AG10803 (cell line): ENCODE measurements at regions not wholly inside any gene's neighbourhood (a gene's known extent, or its start where the extent isn't known, plus 50 kb on each side); places are given as distances from the start of the nearest gene placed in this dataset.

ENCODE experiments used
- DNase-seq: peaks from one replicate; pipeline ENCODE4 v3.0.0; 2010; ENCODE audit warnings: low read depth
- H3K4me3 ChIP-seq: 2 replicates; pipeline ENCODE4 v1.5.1; 2011; ENCODE audit warnings: mild to moderate bottlenecking, low read length, control low read depth
- TF ChIP-seq, protein P1 (sequence below): conservative IDR thresholded peaks from 2 replicates; pipeline ENCODE4 v1.5.1; 2011; ENCODE audit warnings: mild to moderate bottlenecking, low read length, control low read depth, inconsistent platforms

DNA sequence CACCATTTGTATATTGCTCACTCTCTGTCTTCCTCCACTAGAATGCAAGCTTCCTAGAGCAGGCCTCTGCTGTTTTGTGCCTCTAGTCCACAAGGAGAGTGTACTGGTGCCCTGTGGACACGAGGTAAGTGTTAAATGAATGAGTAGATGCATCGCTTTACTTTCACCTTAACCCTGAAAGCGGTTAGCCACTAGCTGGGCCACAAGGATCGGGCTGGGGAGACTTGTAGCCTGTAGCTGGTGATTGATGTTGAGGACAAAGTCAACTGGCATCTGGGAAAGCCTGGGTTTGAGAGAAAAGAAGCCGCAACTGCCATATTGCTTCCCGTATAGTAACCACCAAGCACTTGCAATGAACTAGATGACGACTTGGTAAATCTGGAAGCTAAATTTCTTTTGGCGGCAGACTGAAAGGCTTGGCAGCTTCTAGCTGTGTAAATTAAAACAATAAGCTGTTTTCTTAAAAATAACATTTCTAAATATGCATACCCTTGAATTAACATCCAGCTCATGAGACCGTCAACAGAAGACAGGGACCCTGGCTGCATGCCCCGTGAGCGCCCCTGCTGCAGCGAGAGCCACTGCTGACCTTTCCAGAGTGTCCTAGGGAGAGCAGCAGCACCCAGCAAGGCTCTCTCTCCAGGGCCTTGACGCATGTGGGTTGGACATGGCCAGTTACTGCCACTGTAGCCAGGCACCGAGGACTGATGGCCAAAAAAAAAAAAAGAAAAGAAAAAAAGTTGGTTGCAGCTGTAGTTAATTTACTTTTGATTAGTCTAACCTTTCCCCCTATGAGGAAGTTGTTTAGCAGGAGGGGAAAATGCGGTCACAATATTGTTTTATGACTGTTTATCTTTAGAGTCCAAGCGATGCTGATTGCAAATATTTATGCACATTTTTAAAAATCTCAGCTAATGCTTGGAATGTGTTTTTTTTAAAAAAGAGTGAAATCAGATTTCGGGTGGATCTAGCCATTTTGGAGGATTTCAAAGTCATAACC, 315.1 kb downstream of the TFAP2C start:
- DNase-seq = peak; percentile 50
- H3K4me3 ChIP-seq = no peak overlapping the region
- TF ChIP-seq, protein P1, sequence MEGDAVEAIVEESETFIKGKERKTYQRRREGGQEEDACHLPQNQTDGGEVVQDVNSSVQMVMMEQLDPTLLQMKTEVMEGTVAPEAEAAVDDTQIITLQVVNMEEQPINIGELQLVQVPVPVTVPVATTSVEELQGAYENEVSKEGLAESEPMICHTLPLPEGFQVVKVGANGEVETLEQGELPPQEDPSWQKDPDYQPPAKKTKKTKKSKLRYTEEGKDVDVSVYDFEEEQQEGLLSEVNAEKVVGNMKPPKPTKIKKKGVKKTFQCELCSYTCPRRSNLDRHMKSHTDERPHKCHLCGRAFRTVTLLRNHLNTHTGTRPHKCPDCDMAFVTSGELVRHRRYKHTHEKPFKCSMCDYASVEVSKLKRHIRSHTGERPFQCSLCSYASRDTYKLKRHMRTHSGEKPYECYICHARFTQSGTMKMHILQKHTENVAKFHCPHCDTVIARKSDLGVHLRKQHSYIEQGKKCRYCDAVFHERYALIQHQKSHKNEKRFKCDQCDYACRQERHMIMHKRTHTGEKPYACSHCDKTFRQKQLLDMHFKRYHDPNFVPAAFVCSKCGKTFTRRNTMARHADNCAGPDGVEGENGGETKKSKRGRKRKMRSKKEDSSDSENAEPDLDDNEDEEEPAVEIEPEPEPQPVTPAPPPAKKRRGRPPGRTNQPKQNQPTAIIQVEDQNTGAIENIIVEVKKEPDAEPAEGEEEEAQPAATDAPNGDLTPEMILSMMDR = no peak

DNA sequence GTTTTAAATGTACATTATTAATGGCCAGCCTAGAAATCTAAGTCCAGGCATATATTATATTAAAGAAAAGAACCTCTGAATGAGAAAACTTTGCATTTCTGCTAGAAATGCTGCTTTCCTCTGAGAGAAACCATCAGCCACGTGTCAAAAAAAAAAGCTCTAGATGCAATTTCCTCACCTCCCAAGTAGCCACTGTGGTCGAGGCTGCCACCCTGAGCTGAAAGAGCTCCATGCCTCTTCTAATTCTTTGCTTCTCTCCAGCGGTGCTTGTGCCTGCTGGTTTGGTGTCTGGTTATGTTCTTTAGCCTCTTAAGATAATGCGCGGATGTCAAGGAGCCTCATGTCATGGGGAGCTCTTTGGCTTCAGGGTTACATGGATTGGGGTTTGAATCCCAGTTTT, 316.0 kb downstream of the TFAP2C start:
- no peak overlapping the region for H3K4me3 ChIP-seq
- TF ChIP-seq, protein P1 = peak; percentile 61
- DNase-seq = peak; percentile 56

DNA sequence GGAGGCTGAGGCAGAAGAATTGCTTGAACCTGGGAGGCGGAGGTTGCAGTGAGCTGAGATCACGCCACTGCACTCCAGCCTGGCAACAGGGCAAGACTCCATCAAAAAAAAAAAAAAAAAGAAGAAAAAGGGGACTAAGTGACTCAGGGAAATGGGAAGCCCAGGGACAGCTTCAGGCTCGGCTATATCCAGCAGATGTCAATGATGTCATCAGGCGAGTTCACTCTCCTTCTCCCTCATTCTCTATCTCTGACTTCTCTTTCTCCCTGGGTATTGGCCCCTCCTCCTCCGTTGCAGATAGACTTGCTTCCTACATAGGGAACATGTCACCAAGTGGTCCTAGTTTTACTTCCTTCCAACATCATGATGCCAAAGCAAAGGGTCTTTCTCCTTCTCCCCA, 316.8 kb downstream of the TFAP2C start:
- H3K4me3 ChIP-seq = no peak overlapping the region
- TF ChIP-seq, protein P1 = no peak
- no peak for DNase-seq

DNA sequence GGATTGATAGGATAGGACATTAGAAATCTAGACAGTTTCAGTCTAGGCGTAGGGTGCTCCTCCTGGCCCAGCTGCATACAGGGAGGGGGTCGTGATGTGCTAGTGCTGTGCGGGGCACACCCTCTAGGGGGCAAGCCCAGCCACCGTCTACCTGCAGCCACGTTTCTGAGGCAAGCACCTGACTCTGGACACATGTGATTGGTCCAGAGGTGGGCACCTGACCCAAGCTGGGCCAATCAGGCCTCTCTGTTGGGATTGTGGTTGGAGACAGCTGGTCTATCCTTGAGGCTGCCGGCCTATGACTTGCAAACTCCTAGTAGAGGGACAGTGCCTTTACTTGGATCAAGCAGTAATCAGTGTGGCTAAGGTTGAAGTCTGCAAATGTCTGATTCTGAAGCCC, 317.1 kb downstream of the BMP7 start:
- DNase-seq = no peak
- no peak overlapping the region for H3K4me3 ChIP-seq
- TF ChIP-seq, protein P1 = no peak

DNA sequence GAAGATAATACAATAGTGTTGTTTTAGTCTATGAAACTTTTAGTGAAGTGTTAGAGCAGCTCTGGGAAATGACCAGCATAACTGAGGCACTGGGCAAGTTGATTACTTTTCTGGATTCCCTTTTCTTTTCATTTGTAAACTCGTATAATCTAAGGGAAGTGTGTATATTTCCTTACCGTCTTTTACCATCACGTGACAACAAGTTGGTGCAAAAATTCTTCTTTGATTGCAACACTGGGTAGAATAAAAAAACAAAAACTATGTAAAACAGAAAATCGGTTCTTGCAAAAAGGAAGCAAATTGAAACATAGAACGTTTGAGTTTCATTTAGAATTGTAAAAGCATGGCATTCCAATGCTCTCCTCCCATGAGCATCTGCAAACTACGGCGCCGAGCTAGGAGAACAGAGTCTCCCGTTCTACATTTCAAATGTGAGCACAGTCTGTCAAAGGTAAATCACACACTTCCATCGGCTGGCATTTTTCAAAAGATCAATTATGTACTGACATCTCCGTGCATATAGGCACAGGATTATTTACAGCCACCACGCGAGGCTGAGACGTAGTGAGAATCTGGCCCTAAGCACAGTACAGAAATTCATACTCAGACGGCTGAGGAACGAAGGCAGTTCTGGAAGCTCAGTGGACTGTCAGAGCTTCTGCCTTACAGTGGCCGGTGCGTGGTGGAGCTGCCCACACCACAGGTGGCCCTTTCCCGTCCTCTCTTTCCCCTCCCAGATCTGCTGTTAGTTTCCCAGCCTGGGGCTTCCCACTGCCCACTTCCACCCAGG, 314.0 kb downstream of the BMP7 start:
- DNase-seq = no peak
- no peak overlapping the region for H3K4me3 ChIP-seq
- TF ChIP-seq, protein P1 = no peak

DNA sequence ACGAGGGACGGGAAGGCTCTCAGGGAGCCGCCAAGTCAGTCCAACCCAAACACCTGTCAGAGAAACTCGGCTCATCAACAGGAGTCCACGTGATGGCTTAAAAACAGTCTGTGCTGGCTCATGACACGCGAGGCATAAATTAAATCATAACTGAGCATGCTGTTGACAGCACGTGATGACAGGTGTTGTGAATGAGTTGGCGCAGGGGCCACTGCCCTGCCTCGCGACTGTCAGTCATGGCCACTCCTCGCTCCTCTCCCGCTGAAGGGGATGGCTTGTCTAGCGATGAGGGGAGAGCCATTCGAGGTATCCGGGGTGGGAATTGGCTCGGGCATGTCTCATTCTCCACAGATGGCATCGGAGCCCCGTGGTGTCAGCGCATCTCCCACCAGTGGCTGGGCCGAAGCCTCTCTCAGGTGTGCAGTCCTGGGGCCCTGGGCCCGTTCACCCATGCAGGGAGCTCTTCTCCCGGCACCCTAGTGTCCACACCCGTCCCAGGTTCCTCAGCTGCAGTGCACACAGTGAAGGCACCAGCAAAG, 313.3 kb downstream of the BMP7 start:
- no peak overlapping the region for H3K4me3 ChIP-seq
- TF ChIP-seq, protein P1 = no peak
- no peak for DNase-seq
